ENCODE measurements at regions not wholly inside any gene's neighbourhood (a gene's known extent, or its start where the extent isn't known, plus 50 kb on each side); places are given as distances from the start of the nearest gene placed in this dataset.

GRCh38 chrX:38890326-38890725 is 89.1 kb downstream of the MID1IP1 start:
- no peaks in the 10 kb centered on the region for H3K27me3 ChIP-seq (ENCODE audit: insufficient read depth, low read length)
- DNase-seq (ENCODE audit: low read depth, low spot score), result no peak
- no peak overlapping the region for H3K4me2 ChIP-seq (ENCODE audit: low read length)
- H3K27ac ChIP-seq (ENCODE audit: low read depth, low read length), result no peak overlapping the region
- H4K20me1 ChIP-seq (ENCODE audit: insufficient read depth), result no peaks in the 10 kb centered on the region
- ChIA-PET POLR2A (no interaction called here), CTCF (no interaction called here), RAD21 (ENCODE audit: low non-redundant PET in 1 of 2, low total read pairs in 2 of 2, uncharacterized antibody in 2 of 2, unreplicated experiment in 2 of 2) (no interaction called here)
- TF ChIP-seq ELF1 (IDR thresholded peaks at IDR 0.05; ENCODE audit: borderline replicate concordance, low read depth) (no peak), EGR1 (IDR thresholded peaks at IDR 0.05; ENCODE audit: low read depth) (no peak), SP1 (IDR thresholded peaks at IDR 0.05; ENCODE audit: low read depth) (no peak), POLR2AphosphoS5 (IDR thresholded peaks at IDR 0.05; ENCODE audit: low read depth, low read length) (no peak), MAX (IDR thresholded peaks at IDR 0.05) (no peak), REST (IDR thresholded peaks at IDR 0.05; ENCODE audit: low read depth) (no peak), ZFX (IDR thresholded peaks at IDR 0.05) (no peak), ZBTB33 (IDR thresholded peaks at IDR 0.05; ENCODE audit: extremely low read depth, insufficient replicate concordance, low read length) (no peak), CTCF (IDR thresholded peaks at IDR 0.05 in 2 of 3, conservative IDR thresholded peaks at IDR 0.05 in 1 of 3; ENCODE audit: borderline replicate concordance in 1 of 3, insufficient read depth in 1 of 3, low read depth in 2 of 3, low read length in 2 of 3) (no peak), TCF7L2 (IDR thresholded peaks at IDR 0.05; ENCODE audit: borderline replicate concordance, extremely low read depth, insufficient read depth, insufficient read length) (no peak), EZH2 (IDR thresholded peaks at IDR 0.05) (no peak), SIN3A (IDR thresholded peaks at IDR 0.05; ENCODE audit: low read depth) (no peak), SRF (IDR thresholded peaks at IDR 0.05; ENCODE audit: low read depth) (no peak), YY1 (IDR thresholded peaks at IDR 0.05; ENCODE audit: extremely low read depth, insufficient replicate concordance, low read depth, low read length) (no peak), FOSL1 (IDR thresholded peaks at IDR 0.05; ENCODE audit: low read depth) (no peak), CBX3 (IDR thresholded peaks at IDR 0.05; ENCODE audit: low read depth) (no peak), POLR2A (IDR thresholded peaks at IDR 0.05; ENCODE audit: borderline replicate concordance, extremely low read depth, insufficient read depth, insufficient read length) (no peak), ZNF274 (IDR thresholded peaks at IDR 0.05; ENCODE audit: low read depth, low read length) (no peak), EZH2phosphoT487 (IDR thresholded peaks at IDR 0.05; ENCODE audit: borderline replicate concordance) (no peak)
- TF ChIP-seq, protein P1, sequence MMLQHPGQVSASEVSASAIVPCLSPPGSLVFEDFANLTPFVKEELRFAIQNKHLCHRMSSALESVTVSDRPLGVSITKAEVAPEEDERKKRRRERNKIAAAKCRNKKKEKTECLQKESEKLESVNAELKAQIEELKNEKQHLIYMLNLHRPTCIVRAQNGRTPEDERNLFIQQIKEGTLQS (IDR thresholded peaks at IDR 0.05), result no peak
- no peak overlapping the region for H2AFZ ChIP-seq (ENCODE audit: low read depth, low read length, poor library complexity, severe bottlenecking)
- no peaks in the 10 kb centered on the region for H3K4me1 ChIP-seq (ENCODE audit: control insufficient read depth in 1 of 2, insufficient read depth in 2 of 2, low read length in 2 of 2)
- intact Hi-C loops (cut with micrococcal nuclease), result no loop called here
- no peak overlapping the region for H3K4me3 ChIP-seq (replicated peaks in 1 of 2; ENCODE audit: low read depth in 1 of 2, low read length in 2 of 2)
- no peaks in the 10 kb centered on the region for H3K9me3 ChIP-seq (ENCODE audit: control insufficient read depth in 1 of 2, insufficient read depth in 1 of 2, low read depth in 1 of 2, low read length in 2 of 2)
- no peaks in the 10 kb centered on the region for H3K36me3 ChIP-seq (ENCODE audit: control insufficient read depth in 1 of 2, insufficient read depth in 2 of 2, low read length in 2 of 2)
- ATAC-seq, result no peak
- H3K9me2 ChIP-seq (ENCODE audit: insufficient read depth), result no peaks in the 10 kb centered on the region
- no TSS peak for BruUV-seq (replicated peaks)
- H3K9ac ChIP-seq (ENCODE audit: low read length), result no peak overlapping the region
- H3K79me2 ChIP-seq (ENCODE audit: insufficient read depth, low read length), result no peaks in the 10 kb centered on the region

Data from HCT116 (cell line).